ENCODE measurements at regions not wholly inside any gene's neighbourhood (a gene's known extent, or its start where the extent isn't known, plus 50 kb on each side); places are given as distances from the start of the nearest gene placed in this dataset.
"Not testable (repeated sequence)": the region's sequence is repeated elsewhere in the genome, so short reads cannot be mapped to it uniquely, and the experiment has no call there.

- TF ChIP-seq ZNF274 (IDR thresholded peaks at IDR 0.05; ENCODE audit: low read depth, low read length), result no peak
- TF ChIP-seq SUZ12 (IDR thresholded peaks at IDR 0.05; ENCODE audit: extremely low read depth, insufficient read depth, insufficient read length), result no peak
- TF ChIP-seq YY1 (IDR thresholded peaks at IDR 0.05; ENCODE audit: insufficient read depth, insufficient read length), result no peak
- H3K4me1 ChIP-seq (ENCODE audit: insufficient read depth, insufficient read length), result no peaks in the 10 kb centered on the region
- no peaks in the 10 kb centered on the region for H3K27me3 ChIP-seq (ENCODE audit: insufficient read depth, insufficient read length)
- no peak overlapping the region for H3K4me3 ChIP-seq (ENCODE audit: insufficient read length, low read depth)
- H3K9me3 ChIP-seq (ENCODE audit: insufficient read depth, low read length), result no peaks in the 10 kb centered on the region
- H3K9ac ChIP-seq (ENCODE audit: insufficient read length, low read depth), result no peak overlapping the region
- H3K36me3 ChIP-seq (ENCODE audit: insufficient read depth, insufficient read length, low read length), result no peaks in the 10 kb centered on the region
- no peak for DNase-seq (ENCODE audit: low read depth, low spot score)
These were observed 161.5 kb downstream of the MTERF1 start for GRCh38 chr7:91719008-91719407.

GRCh38 chr7:91720260-91720937, 160.1 kb downstream of the MTERF1 start:
- Histone ChIP-seq H3K4me3 (ENCODE audit: insufficient read length, low read depth) (no peak overlapping the region), H3K9ac (ENCODE audit: insufficient read length, low read depth) (no peak overlapping the region), H3K36me3 (ENCODE audit: insufficient read depth, insufficient read length, low read length) (no peaks in the 10 kb centered on the region), H3K27me3 (ENCODE audit: insufficient read depth, insufficient read length) (no peaks in the 10 kb centered on the region), H3K9me3 (ENCODE audit: insufficient read depth, low read length) (no peaks in the 10 kb centered on the region), H3K4me1 (ENCODE audit: insufficient read depth, insufficient read length) (no peaks in the 10 kb centered on the region)
- TF ChIP-seq SUZ12 (IDR thresholded peaks at IDR 0.05; ENCODE audit: extremely low read depth, insufficient read depth, insufficient read length) (no peak), YY1 (IDR thresholded peaks at IDR 0.05; ENCODE audit: insufficient read depth, insufficient read length) (no peak), ZNF274 (IDR thresholded peaks at IDR 0.05; ENCODE audit: low read depth, low read length) (no peak)
- DNase-seq (ENCODE audit: low read depth, low spot score), result no peak

- H3K4me3 ChIP-seq (ENCODE audit: insufficient read length, low read depth), result no peak overlapping the region
- no peak for TF ChIP-seq YY1 (IDR thresholded peaks at IDR 0.05; ENCODE audit: insufficient read depth, insufficient read length)
- TF ChIP-seq ZNF274 (IDR thresholded peaks at IDR 0.05; ENCODE audit: low read depth, low read length), result no peak
- TF ChIP-seq SUZ12 (IDR thresholded peaks at IDR 0.05; ENCODE audit: extremely low read depth, insufficient read depth, insufficient read length), result no peak
- no peaks in the 10 kb centered on the region for H3K4me1 ChIP-seq (ENCODE audit: insufficient read depth, insufficient read length)
- no peak overlapping the region for H3K9ac ChIP-seq (ENCODE audit: insufficient read length, low read depth)
- no peaks in the 10 kb centered on the region for H3K9me3 ChIP-seq (ENCODE audit: insufficient read depth, low read length)
- DNase-seq (ENCODE audit: low read depth, low spot score), result no peak
- H3K36me3 ChIP-seq (ENCODE audit: insufficient read depth, insufficient read length, low read length), result no peaks in the 10 kb centered on the region
- H3K27me3 ChIP-seq (ENCODE audit: insufficient read depth, insufficient read length), result no peaks in the 10 kb centered on the region
These were observed 157.7 kb downstream of the MTERF1 start for GRCh38 chr7:91722831-91723230.

- not testable (repeated sequence) for H3K36me3 ChIP-seq (ENCODE audit: insufficient read depth, insufficient read length, low read length); H3K27me3 ChIP-seq (ENCODE audit: insufficient read depth, insufficient read length); H3K4me3 ChIP-seq (ENCODE audit: insufficient read length, low read depth); H3K9ac ChIP-seq (ENCODE audit: insufficient read length, low read depth); H3K9me3 ChIP-seq (ENCODE audit: insufficient read depth, low read length); DNase-seq (ENCODE audit: low read depth, low spot score); H3K4me1 ChIP-seq (ENCODE audit: insufficient read depth, insufficient read length)
These were observed 151.5 kb downstream of the MTERF1 start for GRCh38 chr7:91729046-91729445.

GRCh38 chr7:91731976-91732375, 148.5 kb downstream of the MTERF1 start:
- TF ChIP-seq YY1 (IDR thresholded peaks at IDR 0.05; ENCODE audit: insufficient read depth, insufficient read length), result no peak
- TF ChIP-seq ZNF274 (IDR thresholded peaks at IDR 0.05; ENCODE audit: low read depth, low read length), result no peak
- no peak for TF ChIP-seq SUZ12 (IDR thresholded peaks at IDR 0.05; ENCODE audit: extremely low read depth, insufficient read depth, insufficient read length)
- Histone ChIP-seq H3K27me3 (ENCODE audit: insufficient read depth, insufficient read length) (no peaks in the 10 kb centered on the region), H3K9ac (ENCODE audit: insufficient read length, low read depth) (no peak overlapping the region), H3K4me1 (ENCODE audit: insufficient read depth, insufficient read length) (no peaks in the 10 kb centered on the region), H3K9me3 (ENCODE audit: insufficient read depth, low read length) (no peaks in the 10 kb centered on the region), H3K4me3 (ENCODE audit: insufficient read length, low read depth) (no peak overlapping the region), H3K36me3 (ENCODE audit: insufficient read depth, insufficient read length, low read length) (no peaks in the 10 kb centered on the region)
- DNase-seq (ENCODE audit: low read depth, low spot score), result no peak

- H3K36me3 ChIP-seq (ENCODE audit: insufficient read depth, insufficient read length, low read length), result no peaks in the 10 kb centered on the region
- no peak for DNase-seq (ENCODE audit: low read depth, low spot score)
- TF ChIP-seq SUZ12 (IDR thresholded peaks at IDR 0.05; ENCODE audit: extremely low read depth, insufficient read depth, insufficient read length), result no peak
- TF ChIP-seq YY1 (IDR thresholded peaks at IDR 0.05; ENCODE audit: insufficient read depth, insufficient read length), result no peak
These were observed 131.1 kb downstream of the MTERF1 start for GRCh38 chr7:91749418-91749817.

GRCh38 chr7:91750091-91750490, 130.4 kb downstream of the MTERF1 start:
- no peaks in the 10 kb centered on the region for H3K36me3 ChIP-seq (ENCODE audit: insufficient read depth, insufficient read length, low read length)
- H3K9me3 ChIP-seq (ENCODE audit: insufficient read depth, low read length), result no peaks in the 10 kb centered on the region

More at GRCh38 chr7:91749418-91749817, 131.1 kb downstream of the MTERF1 start:
- Histone ChIP-seq H3K9ac (ENCODE audit: insufficient read length, low read depth) (no peak overlapping the region), H3K9me3 (ENCODE audit: insufficient read depth, low read length) (no peaks in the 10 kb centered on the region), H3K4me3 (ENCODE audit: insufficient read length, low read depth) (no peak overlapping the region), H3K4me1 (ENCODE audit: insufficient read depth, insufficient read length) (no peaks in the 10 kb centered on the region), H3K27me3 (ENCODE audit: insufficient read depth, insufficient read length) (no peaks in the 10 kb centered on the region)

More at GRCh38 chr7:91750091-91750490, 130.4 kb downstream of the MTERF1 start:
- no peaks in the 10 kb centered on the region for H3K27me3 ChIP-seq (ENCODE audit: insufficient read depth, insufficient read length)
- no peaks in the 10 kb centered on the region for H3K4me1 ChIP-seq (ENCODE audit: insufficient read depth, insufficient read length)
- no peak overlapping the region for H3K4me3 ChIP-seq (ENCODE audit: insufficient read length, low read depth)
- no peak overlapping the region for H3K9ac ChIP-seq (ENCODE audit: insufficient read length, low read depth)
- no peak for DNase-seq (ENCODE audit: low read depth, low spot score)
- no peak for TF ChIP-seq YY1 (IDR thresholded peaks at IDR 0.05; ENCODE audit: insufficient read depth, insufficient read length)
- no peak for TF ChIP-seq SUZ12 (IDR thresholded peaks at IDR 0.05; ENCODE audit: extremely low read depth, insufficient read depth, insufficient read length)
- no peak for TF ChIP-seq ZNF274 (IDR thresholded peaks at IDR 0.05; ENCODE audit: low read depth, low read length)
